MM.1S (cell line): ENCODE measurements at regions not wholly inside any gene's neighbourhood (a gene's known extent, or its start where the extent isn't known, plus 50 kb on each side); places are given as distances from the start of the nearest gene placed in this dataset.

Experiments
- EZH2phosphoT487 ChIP-seq: fragments of 300-600 bp; sonication (generic); IDR thresholded peaks from 2 replicates; pipeline ENCODE4 v1.6.1; 2018; ENCODE audit warnings: antibody characterized with exemption, low read length
- TF ChIP-seq, protein P1 (sequence below): fragments of 300-600 bp; sonication (generic); IDR thresholded peaks from 2 replicates; pipeline ENCODE4 v1.5.1; 2016; ENCODE audit warnings: antibody characterized with exemption, low read length, mixed read lengths

DNA sequence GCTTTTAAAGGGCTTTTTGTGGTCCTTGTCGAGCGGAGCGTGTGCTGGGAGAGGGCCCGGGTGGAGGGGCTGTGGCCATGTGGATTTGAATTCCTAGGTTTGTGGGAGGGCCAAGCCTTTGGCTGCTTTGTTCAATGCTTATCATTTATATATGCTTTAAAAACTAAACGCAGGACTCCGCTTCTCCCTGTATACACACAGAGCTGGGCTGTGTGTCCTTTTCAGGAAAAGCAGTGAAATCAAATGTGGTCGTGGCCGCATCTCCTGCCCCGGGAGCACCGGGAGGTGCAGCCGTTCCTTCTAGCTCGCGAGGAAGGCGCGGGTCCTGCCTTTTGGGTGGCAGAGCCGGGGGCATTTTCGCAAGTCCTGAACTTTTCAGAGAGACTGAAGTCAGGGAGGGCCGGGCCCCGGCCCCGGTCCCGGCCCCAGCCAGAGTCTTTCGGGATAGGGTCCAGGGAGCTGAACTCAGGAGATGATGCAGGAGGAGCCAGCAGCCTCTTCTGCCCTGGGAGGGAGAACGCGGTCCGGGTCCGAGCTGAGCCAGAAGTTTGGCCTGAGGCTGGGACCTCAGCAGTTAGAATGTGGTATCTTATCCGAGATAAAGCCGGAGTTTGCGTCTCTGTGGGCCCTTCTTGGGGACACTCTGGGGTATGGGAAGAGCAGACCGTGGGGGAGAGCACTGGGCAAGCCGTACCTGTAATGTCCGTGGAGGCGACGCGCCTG, 158.8 kb downstream of the C9orf152 start:
- TF ChIP-seq EZH2phosphoT487: no peak
- TF ChIP-seq, protein P1, sequence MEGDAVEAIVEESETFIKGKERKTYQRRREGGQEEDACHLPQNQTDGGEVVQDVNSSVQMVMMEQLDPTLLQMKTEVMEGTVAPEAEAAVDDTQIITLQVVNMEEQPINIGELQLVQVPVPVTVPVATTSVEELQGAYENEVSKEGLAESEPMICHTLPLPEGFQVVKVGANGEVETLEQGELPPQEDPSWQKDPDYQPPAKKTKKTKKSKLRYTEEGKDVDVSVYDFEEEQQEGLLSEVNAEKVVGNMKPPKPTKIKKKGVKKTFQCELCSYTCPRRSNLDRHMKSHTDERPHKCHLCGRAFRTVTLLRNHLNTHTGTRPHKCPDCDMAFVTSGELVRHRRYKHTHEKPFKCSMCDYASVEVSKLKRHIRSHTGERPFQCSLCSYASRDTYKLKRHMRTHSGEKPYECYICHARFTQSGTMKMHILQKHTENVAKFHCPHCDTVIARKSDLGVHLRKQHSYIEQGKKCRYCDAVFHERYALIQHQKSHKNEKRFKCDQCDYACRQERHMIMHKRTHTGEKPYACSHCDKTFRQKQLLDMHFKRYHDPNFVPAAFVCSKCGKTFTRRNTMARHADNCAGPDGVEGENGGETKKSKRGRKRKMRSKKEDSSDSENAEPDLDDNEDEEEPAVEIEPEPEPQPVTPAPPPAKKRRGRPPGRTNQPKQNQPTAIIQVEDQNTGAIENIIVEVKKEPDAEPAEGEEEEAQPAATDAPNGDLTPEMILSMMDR: no peak
